ENCODE measurements at regions not wholly inside any gene's neighbourhood (a gene's known extent, or its start where the extent isn't known, plus 50 kb on each side); places are given as distances from the start of the nearest gene placed in this dataset.

GRCh38 chr10:131620314-131620713 is 280.5 kb upstream of the PPP2R2D start:
- Histone ChIP-seq H2AFZ (ENCODE audit: low read length) (no peak overlapping the region), H3K36me3 (ENCODE audit: low read depth, low read length) (no peaks in the 10 kb centered on the region), H4K20me1 (ENCODE audit: low read length) (no peaks in the 10 kb centered on the region), H3K9me3 (ENCODE audit: low read length) (no peaks in the 10 kb centered on the region), H3K27me3 (ENCODE audit: low read length) (no peaks in the 10 kb centered on the region), H3K4me1 (ENCODE audit: insufficient read depth, low read length) (peaks cover 5% of the 10 kb centered on the region; the same call in 1 of the 2 replicates), H3K27ac (ENCODE audit: low read length) (no peak overlapping the region), H3K4me3 (ENCODE audit: low read length) (no peak overlapping the region), H3F3A (ENCODE audit: low read length, unreplicated experiment) (no peaks in the 10 kb centered on the region), H3K9me2 (replicated peaks; ENCODE audit: low read length) (no peaks in the 10 kb centered on the region), H3K9ac (ENCODE audit: low read length) (no peak overlapping the region), H3K79me2 (ENCODE audit: low read length) (no peaks in the 10 kb centered on the region), H3K4me2 (ENCODE audit: low read length) (no peak overlapping the region)
- DNase-seq: no peak
- TF ChIP-seq EZH2 (IDR thresholded peaks at IDR 0.05; ENCODE audit: low read length, unreplicated experiment) (no peak), EZH2phosphoT487 (IDR thresholded peaks at IDR 0.05; ENCODE audit: borderline replicate concordance, low read length) (no peak), CTCF (conservative IDR thresholded peaks at IDR 0.05; ENCODE audit: low read depth, low read length) (no peak)
- no peak for ATAC-seq
- CTCF ChIA-PET: no interaction called here
- POLR2A ChIA-PET (ENCODE audit: unreplicated experiment): no interaction called here
- intact Hi-C loops (cut with micrococcal nuclease): no loop called here
- no TSS peak for BruUV-seq (replicated peaks)

- no peaks in the 10 kb centered on the region for H3K79me2 ChIP-seq (ENCODE audit: low read length)
- no peaks in the 10 kb centered on the region for H3K27me3 ChIP-seq (ENCODE audit: low read length)
- ATAC-seq (no peak), DNase-seq (no peak)
- intact Hi-C loops (cut with micrococcal nuclease): no loop called here
- H3K9me3 ChIP-seq (ENCODE audit: low read length): no peaks in the 10 kb centered on the region
- no peaks in the 10 kb centered on the region for H3F3A ChIP-seq (ENCODE audit: low read length, unreplicated experiment)
- no peaks in the 10 kb centered on the region for H3K36me3 ChIP-seq (ENCODE audit: low read depth, low read length)
- CTCF ChIA-PET: no interaction called here
- H3K9me2 ChIP-seq (replicated peaks; ENCODE audit: low read length): no peaks in the 10 kb centered on the region
- H3K4me3 ChIP-seq (ENCODE audit: low read length): no peak overlapping the region
- no peak for TF ChIP-seq EZH2phosphoT487 (IDR thresholded peaks at IDR 0.05; ENCODE audit: borderline replicate concordance, low read length)
- H3K27ac ChIP-seq (ENCODE audit: low read length): no peak overlapping the region
- no TSS peak for BruUV-seq (replicated peaks)
- H3K9ac ChIP-seq (ENCODE audit: low read length): no peak overlapping the region
- no peak overlapping the region for H2AFZ ChIP-seq (ENCODE audit: low read length)
- POLR2A ChIA-PET (ENCODE audit: unreplicated experiment): no interaction called here
- H4K20me1 ChIP-seq (ENCODE audit: low read length): no peaks in the 10 kb centered on the region
- no peak overlapping the region for H3K4me2 ChIP-seq (ENCODE audit: low read length)
- peaks cover 5% of the 10 kb centered on the region; the same call in 1 of the 2 replicates for H3K4me1 ChIP-seq (ENCODE audit: insufficient read depth, low read length)
Measured at GRCh38 chr10:131620904-131621303, 279.9 kb upstream of the PPP2R2D start.

GRCh38 chr10:131621784-131622624 is 278.8 kb upstream of the PPP2R2D start:
- Histone ChIP-seq H3K9me3 (ENCODE audit: low read length) (no peaks in the 10 kb centered on the region), H3K4me1 (ENCODE audit: insufficient read depth, low read length) (peaks cover 5% of the 10 kb centered on the region; the same call in 1 of the 2 replicates), H4K20me1 (ENCODE audit: low read length) (no peaks in the 10 kb centered on the region), H3K4me3 (ENCODE audit: low read length) (no peak overlapping the region), H3K79me2 (ENCODE audit: low read length) (no peaks in the 10 kb centered on the region), H3K36me3 (ENCODE audit: low read depth, low read length) (no peaks in the 10 kb centered on the region), H3F3A (ENCODE audit: low read length, unreplicated experiment) (no peaks in the 10 kb centered on the region), H2AFZ (ENCODE audit: low read length) (no peak overlapping the region), H3K27me3 (ENCODE audit: low read length) (no peaks in the 10 kb centered on the region), H3K9me2 (replicated peaks; ENCODE audit: low read length) (no peaks in the 10 kb centered on the region), H3K27ac (ENCODE audit: low read length) (no peak overlapping the region), H3K4me2 (ENCODE audit: low read length) (0 out of 2 replicates have a peak overlapping the region, but pooled peaks have one; percentile 6), H3K9ac (ENCODE audit: low read length) (no peak overlapping the region)
- ChIA-PET CTCF (no interaction called here), POLR2A (ENCODE audit: unreplicated experiment) (no interaction called here)
- intact Hi-C loops (cut with micrococcal nuclease): no loop called here
- no peak for ATAC-seq
- TF ChIP-seq CTCF (conservative IDR thresholded peaks at IDR 0.05; ENCODE audit: low read depth, low read length) (no peak), EZH2phosphoT487 (IDR thresholded peaks at IDR 0.05; ENCODE audit: borderline replicate concordance, low read length) (no peak), EZH2 (IDR thresholded peaks at IDR 0.05; ENCODE audit: low read length, unreplicated experiment) (no peak)
- DNase-seq: peak; percentile 22
- no TSS peak for BruUV-seq (replicated peaks)
